ENCODE measurements at regions not wholly inside any gene's neighbourhood (a gene's known extent, or its start where the extent isn't known, plus 50 kb on each side); places are given as distances from the start of the nearest gene placed in this dataset.

DNA sequence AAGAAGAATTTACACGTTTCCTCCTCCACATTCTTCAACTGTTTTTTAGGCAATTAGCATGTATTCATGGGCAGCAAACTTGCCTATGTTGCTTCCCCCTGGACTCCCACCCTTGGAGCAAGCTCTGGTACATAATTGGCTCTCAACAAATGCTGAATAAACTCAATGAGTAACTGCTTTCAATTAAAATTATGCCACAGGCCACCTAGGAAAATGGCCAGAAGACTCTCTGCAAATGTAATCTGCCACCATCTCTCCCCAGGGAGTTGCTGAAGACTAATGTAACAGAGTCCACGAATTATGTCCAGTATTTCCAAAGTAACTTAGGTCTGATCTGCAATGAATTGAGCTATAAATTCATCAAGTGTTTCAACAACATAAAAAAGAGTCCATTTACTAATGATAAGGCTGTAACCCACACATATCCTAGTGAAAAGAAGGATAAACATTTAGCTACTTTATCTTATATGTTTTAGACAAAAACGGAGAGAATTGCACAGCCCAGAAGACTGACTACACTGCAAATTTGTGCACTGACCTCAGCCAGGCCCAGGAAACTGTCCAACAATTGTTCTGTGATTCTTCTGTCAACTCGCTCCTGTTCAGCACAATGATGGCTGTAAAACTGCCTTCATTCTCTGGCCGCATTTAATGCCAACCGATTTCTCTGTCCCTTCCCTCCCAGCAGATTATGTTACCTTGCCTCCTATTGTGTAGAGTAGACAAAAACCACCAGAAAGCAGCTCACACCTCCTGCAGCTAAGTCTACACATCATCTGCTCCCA lies 808.6 kb upstream of the ARGLU1 start:
- TF ChIP-seq, protein P1, sequence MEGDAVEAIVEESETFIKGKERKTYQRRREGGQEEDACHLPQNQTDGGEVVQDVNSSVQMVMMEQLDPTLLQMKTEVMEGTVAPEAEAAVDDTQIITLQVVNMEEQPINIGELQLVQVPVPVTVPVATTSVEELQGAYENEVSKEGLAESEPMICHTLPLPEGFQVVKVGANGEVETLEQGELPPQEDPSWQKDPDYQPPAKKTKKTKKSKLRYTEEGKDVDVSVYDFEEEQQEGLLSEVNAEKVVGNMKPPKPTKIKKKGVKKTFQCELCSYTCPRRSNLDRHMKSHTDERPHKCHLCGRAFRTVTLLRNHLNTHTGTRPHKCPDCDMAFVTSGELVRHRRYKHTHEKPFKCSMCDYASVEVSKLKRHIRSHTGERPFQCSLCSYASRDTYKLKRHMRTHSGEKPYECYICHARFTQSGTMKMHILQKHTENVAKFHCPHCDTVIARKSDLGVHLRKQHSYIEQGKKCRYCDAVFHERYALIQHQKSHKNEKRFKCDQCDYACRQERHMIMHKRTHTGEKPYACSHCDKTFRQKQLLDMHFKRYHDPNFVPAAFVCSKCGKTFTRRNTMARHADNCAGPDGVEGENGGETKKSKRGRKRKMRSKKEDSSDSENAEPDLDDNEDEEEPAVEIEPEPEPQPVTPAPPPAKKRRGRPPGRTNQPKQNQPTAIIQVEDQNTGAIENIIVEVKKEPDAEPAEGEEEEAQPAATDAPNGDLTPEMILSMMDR (IDR thresholded peaks at IDR 0.05; ENCODE audit: low read depth, low read length): no peak
- no peak for TF ChIP-seq POLR2A (IDR thresholded peaks at IDR 0.05; ENCODE audit: extremely low read depth, insufficient read length)

Data from NB4 (cell line).